ENCODE measurements at regions not wholly inside any gene's neighbourhood (a gene's known extent, or its start where the extent isn't known, plus 50 kb on each side); places are given as distances from the start of the nearest gene placed in this dataset.

- no peak for TF ChIP-seq CTCF (IDR thresholded peaks at IDR 0.05)
- no peak for TF ChIP-seq POLR2A (IDR thresholded peaks at IDR 0.05)
These were observed 158.5 kb upstream of the ESRRG start for GRCh38 chr1:216881695-216882094.
